ENCODE measurements at regions not wholly inside any gene's neighbourhood (a gene's known extent, or its start where the extent isn't known, plus 50 kb on each side); places are given as distances from the start of the nearest gene placed in this dataset.

GRCh38 chr3:87125116-87125515 lies 102.0 kb upstream of the CHMP2B start:
- no peak overlapping the region for H3K4me3 ChIP-seq (ENCODE audit: low read depth, low read length)
- no peaks in the 10 kb centered on the region for H3K9me3 ChIP-seq (ENCODE audit: severe bottlenecking)
- no peaks in the 10 kb centered on the region for H3K36me3 ChIP-seq
- no peak for TF ChIP-seq CTCF (IDR thresholded peaks at IDR 0.05; ENCODE audit: low read depth, low read length)
- H3K27me3 ChIP-seq (ENCODE audit: insufficient read depth, low read depth, severe bottlenecking), result no peaks in the 10 kb centered on the region
- DNase-seq, result no peak
- H3K27ac ChIP-seq, result no peak overlapping the region

GRCh38 chr3:87122766-87123165 lies 104.3 kb upstream of the CHMP2B start:
- Histone ChIP-seq H3K4me3 (ENCODE audit: low read depth, low read length) (no peak overlapping the region), H3K9me3 (ENCODE audit: severe bottlenecking) (no peaks in the 10 kb centered on the region), H3K36me3 (no peaks in the 10 kb centered on the region), H3K27ac (no peak overlapping the region), H3K27me3 (ENCODE audit: insufficient read depth, low read depth, severe bottlenecking) (no peaks in the 10 kb centered on the region)
- DNase-seq, result no peak
- no peak for TF ChIP-seq CTCF (IDR thresholded peaks at IDR 0.05; ENCODE audit: low read depth, low read length)

- H3K27ac ChIP-seq, result no peak overlapping the region
- H3K36me3 ChIP-seq, result no peaks in the 10 kb centered on the region
- H3K27me3 ChIP-seq (ENCODE audit: insufficient read depth, low read depth, severe bottlenecking), result no peaks in the 10 kb centered on the region
- no peaks in the 10 kb centered on the region for H3K9me3 ChIP-seq (ENCODE audit: severe bottlenecking)
- H3K4me3 ChIP-seq (ENCODE audit: low read depth, low read length), result no peak overlapping the region
- TF ChIP-seq CTCF (IDR thresholded peaks at IDR 0.05; ENCODE audit: low read depth, low read length), result no peak
- no peak for DNase-seq
Observed at GRCh38 chr3:87121856-87122255, 105.3 kb upstream of the CHMP2B start.

GRCh38 chr3:87120881-87121280 lies 106.2 kb upstream of the CHMP2B start:
- H3K27ac ChIP-seq, result no peak overlapping the region
- H3K36me3 ChIP-seq, result no peaks in the 10 kb centered on the region
- no peak for TF ChIP-seq CTCF (IDR thresholded peaks at IDR 0.05; ENCODE audit: low read depth, low read length)
- H3K9me3 ChIP-seq (ENCODE audit: severe bottlenecking), result no peaks in the 10 kb centered on the region
- H3K27me3 ChIP-seq (ENCODE audit: insufficient read depth, low read depth, severe bottlenecking), result no peaks in the 10 kb centered on the region
- no peak overlapping the region for H3K4me3 ChIP-seq (ENCODE audit: low read depth, low read length)
- DNase-seq, result no peak

- no peak overlapping the region for H3K27ac ChIP-seq
- no peak overlapping the region for H3K4me3 ChIP-seq (ENCODE audit: low read depth, low read length)
- no peak for DNase-seq
- no peaks in the 10 kb centered on the region for H3K27me3 ChIP-seq (ENCODE audit: insufficient read depth, low read depth, severe bottlenecking)
- TF ChIP-seq CTCF (IDR thresholded peaks at IDR 0.05; ENCODE audit: low read depth, low read length), result no peak
- no peaks in the 10 kb centered on the region for H3K36me3 ChIP-seq
- H3K9me3 ChIP-seq (ENCODE audit: severe bottlenecking), result no peaks in the 10 kb centered on the region
Observed at GRCh38 chr3:87120236-87120635, 106.9 kb upstream of the CHMP2B start.

GRCh38 chr3:87109465-87109864 lies 117.6 kb upstream of the CHMP2B start:
- Histone ChIP-seq H3K9me3 (ENCODE audit: severe bottlenecking) (no peaks in the 10 kb centered on the region), H3K27ac (no peak overlapping the region), H3K36me3 (no peaks in the 10 kb centered on the region), H3K4me3 (ENCODE audit: low read depth, low read length) (no peak overlapping the region), H3K27me3 (ENCODE audit: insufficient read depth, low read depth, severe bottlenecking) (no peaks in the 10 kb centered on the region)
- DNase-seq, result no peak
- no peak for TF ChIP-seq CTCF (IDR thresholded peaks at IDR 0.05; ENCODE audit: low read depth, low read length)

Data from WERI-Rb-1 (cell line).